ENCODE measurements at regions not wholly inside any gene's neighbourhood (a gene's known extent, or its start where the extent isn't known, plus 50 kb on each side); places are given as distances from the start of the nearest gene placed in this dataset.
"Not testable (repeated sequence)": the region's sequence is repeated elsewhere in the genome, so short reads cannot be mapped to it uniquely, and the experiment has no call there.

DNA sequence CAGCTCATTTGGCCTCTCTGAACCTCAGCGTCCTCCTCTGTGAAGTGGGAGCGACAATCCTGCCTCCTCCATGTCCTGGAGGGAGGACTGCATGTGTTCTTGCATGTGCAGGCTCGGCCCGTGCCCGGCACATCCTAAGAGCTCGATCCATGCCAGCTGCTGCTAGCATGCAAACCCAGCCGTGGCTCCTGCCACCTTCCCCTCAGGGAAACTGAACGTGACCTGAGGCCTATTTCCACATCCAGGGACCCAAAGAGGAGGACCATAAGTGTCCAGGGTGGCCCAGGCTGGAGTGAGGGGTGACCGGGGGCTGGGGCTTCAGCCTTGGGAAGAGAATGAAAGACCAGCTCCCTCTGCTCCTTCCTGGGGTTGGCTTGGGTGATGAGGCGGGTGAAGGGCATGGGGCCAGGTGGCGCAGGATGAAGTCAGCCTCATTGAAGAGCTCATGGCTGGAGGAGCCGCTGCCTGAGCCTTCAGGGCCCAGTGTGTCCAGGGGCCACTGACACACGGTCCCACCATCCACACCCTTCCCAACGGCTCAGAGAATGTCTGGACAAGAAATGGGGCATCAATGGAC lies 115.7 kb upstream of the AKAP13 start:
- not testable (repeated sequence) for DNase-seq (ENCODE audit: low read depth)

DNA sequence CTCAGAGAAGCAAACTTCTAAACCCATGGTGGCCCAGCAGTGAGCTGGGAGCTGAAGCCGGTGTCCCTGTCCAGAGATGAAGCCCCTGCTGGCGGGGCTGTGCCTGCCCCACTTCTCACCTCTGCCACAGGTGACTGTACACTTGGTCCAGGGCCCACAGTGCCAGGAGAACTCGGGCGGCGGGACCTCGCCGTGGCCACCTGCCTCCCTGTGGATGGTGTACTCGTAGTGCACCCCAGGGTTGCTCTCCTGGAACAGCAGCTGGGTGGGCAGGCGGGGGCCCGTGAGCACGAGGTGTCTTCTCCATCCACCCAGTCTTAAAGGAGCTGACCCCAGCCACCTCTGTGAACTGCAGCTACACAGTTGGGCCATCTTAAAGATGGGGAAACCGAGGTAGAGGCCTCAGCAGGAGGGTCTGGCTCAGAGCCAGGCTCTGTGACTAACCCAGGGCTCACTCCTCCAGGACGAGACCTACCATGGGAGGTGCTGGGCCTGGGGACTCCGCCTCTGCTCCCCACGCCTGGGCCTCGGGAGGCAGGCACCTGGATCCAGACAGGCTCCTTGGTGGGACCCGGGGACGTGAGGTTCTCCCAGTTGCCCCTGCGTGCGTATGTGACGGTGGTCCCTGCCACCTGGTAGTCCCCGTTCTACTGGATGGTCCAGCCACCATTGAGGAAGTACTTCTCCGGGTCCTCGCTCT lies 113.1 kb upstream of the AKAP13 start:
- DNase-seq (ENCODE audit: low read depth) = not testable (repeated sequence)

DNA sequence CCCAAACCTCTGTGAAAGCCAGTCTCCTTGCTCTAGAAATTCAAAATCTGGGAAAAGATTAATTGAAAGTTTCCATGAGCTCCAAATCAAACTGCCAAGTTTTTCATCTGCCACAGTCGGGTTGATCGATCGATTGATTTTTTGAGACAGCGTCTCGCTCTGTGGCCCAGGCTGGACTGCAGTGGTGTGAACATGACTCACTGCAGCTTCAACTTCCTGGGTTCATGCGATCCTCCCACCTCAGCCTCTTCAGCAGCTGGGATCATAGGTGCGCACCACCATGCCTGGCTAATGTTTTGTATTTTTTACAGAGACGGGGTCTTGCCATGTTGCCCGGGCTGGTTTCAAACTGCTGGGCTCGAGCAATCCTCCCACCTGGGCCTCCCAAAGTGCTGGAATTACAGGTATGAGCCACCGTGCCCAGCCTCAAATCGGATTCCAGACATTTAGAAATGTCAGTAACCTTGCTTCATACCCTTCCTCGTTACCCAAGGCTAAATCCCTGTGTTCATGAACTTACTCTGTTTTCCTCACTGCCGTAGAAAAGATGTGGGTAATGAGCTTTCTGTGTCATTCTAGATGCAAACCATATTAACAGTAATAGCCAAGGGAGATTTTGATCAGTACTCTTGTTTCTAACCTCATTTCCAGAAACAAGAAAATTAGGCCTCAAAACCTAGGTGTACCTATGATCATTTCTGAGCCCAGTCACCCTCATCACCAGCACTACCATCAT lies 105.9 kb upstream of the AKAP13 start:
- no peak for DNase-seq (ENCODE audit: low read depth)

- no peak for DNase-seq (ENCODE audit: low read depth)
Observed at GRCh38 chr15:85276508-85276907, 103.9 kb upstream of the AKAP13 start.

GRCh38 chr15:85276921-85277320 lies 103.5 kb upstream of the AKAP13 start:
- DNase-seq (ENCODE audit: low read depth) = no peak

DNA sequence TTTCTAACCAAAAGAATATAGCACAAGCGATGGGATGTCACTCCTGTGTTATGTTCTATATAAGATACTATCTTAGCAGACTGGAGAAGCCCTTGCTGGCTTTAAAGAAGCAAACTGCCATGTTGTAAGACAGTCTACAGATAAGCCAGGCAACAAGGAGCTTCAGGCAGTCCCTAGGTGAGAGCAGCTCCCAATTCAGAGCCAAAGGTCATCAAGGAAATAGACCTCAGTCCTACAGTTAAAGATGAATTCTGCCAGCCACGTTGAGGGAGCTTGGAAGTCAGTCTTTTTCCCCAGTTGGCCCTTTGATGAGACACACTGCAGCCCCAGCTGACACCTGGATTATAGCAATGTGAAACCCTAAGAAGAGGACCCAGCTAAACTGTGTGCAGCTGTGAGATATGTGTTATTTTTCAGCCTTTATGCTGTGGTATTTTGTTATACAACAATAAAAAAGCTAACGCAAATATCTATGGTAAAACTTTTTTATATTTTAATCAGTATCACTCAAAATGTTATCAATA lies 102.5 kb upstream of the AKAP13 start:
- no peak for DNase-seq (ENCODE audit: low read depth)

DNA sequence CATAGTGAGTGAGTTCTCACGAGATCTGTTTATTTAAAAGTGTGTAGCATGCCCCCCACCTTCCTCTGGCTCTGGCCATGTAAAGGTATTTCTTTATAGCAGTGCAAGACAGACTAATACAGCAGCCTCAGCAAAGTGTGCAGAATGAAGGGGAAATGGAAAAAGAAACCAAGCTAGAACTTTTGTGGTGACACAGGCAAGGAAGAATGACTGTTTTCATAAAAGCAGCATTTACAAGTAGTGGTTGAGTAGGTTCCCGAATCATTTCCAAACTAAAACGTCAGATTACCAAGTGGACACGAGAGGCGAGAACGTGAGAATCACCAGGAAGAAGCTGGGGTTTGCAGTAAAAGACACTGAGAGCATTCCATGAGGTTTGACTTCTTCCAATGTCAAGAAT lies 100.2 kb upstream of the AKAP13 start:
- no peak for DNase-seq (ENCODE audit: low read depth)

DNA sequence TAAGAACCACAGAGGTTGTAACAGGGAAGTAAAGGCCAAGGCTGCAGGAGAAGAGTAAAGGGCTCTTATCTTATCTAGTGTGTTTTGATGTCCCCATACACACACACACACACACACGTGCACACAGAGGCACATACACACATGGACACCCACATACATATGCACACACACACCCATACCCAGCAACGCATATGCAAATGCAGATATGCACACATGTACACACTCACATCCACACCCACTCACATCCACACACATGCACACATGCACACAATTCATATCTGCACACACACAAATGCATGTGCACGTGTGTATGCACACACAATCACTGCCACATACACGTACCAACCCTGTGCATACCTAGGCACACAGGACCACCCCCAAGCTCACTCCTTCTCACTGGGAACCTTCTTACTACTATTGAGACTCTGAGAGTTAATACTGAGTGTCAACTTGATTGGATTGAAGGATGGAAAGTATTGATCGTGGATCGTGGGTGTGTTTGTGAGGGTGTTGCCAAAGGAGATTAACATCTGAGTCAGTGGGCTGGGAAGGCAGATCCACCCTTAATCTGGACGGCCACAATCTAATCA lies 99.0 kb upstream of the AKAP13 start:
- no peak for DNase-seq (ENCODE audit: low read depth)

- peak; percentile 85 for DNase-seq (ENCODE audit: low read depth)
Observed at GRCh38 chr15:85282504-85283115, 97.8 kb upstream of the AKAP13 start.

DNA sequence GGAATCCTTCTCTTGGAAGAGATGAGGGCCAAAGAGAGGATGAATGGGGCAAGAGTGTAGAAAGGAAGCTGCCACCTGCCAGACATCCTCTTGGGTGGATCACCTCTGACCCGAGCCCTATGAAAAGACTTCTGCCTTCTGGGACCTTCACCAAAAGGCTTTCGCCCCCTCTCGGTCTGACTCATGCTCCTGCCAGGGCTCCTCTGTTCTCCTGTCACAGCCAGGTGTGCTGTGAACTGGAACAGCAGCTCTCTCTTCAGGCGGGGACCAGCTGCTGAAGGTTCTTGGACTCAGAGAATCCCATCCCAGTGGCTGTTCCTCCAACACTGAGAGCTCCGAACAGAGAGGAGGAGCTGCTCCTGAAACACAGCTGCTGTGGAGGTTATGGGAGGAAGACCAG lies 96.6 kb upstream of the AKAP13 start:
- DNase-seq (ENCODE audit: low read depth) = not testable (repeated sequence)

DNA sequence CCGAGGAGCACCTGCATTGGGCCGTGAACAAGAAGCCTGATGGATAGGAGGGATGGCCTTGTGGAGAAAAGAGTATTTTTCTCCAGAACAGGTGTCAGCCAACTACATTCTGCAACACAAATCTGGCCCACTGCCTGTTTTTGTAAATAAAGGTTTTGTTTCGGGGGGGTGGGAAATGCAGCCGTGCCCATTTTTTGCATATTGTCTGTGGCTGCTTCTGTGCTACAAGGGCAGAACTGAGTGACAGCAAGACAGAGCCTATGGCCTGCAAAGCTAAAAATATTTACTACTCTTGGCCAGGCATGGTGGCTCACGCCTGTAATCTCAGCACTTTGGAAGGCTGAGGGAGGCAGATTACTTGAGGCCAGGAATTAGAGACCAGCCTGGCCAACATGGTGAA lies 95.9 kb upstream of the AKAP13 start:
- DNase-seq (ENCODE audit: low read depth) = no peak

DNA sequence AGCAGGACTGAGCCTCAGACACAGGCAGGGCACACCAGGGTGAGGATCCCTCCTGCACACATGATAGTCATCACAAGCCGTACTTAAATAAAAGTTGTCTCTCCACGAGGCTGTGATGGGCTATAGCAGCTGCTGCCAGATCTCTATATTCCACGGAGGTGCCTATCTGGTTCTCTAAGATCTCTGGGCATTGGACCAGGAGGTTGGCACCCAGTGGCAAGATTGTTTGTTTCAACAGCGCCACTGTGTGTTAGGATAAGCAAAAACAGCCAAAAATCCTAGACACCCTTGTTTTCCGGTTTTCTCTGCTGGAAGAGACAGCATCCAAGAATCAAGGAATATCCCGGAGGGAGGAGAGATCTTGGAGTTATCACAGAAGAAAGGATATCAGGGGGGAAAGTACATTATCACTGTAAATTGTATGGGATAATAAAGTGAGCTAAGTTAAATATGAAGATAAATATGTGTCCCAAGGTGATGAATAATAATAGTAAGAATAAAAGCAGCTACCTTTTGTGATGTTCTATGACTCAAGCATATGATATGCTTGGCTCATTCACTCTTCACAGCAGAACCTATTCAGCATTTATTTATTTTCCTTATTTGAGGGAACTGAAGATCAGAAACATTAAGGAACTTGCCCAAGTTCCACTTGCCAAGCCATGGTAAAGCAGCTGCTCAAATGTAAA lies 90.6 kb upstream of the AKAP13 start:
- peak; percentile 66 for DNase-seq (ENCODE audit: low read depth)

DNA sequence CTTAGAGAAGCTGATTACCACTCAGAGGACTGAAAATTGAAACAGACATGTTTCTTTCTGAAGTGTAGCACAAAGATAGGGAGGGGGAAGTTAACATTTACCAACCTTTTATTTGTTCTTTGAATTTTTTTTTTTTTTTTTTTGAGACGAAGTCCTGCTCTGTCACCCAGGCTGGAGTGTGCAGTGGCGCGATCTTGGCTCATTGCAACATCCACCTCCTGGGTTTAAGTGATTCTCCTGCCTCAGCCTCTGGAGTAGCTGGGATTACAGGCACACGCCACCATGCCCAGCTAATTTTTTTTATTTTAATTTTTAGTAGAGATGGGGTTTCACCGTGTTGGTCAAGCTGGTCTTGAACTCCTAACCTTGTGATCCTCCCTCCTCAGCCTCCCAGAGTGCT lies 87.8 kb upstream of the AKAP13 start:
- DNase-seq (ENCODE audit: low read depth) = not testable (repeated sequence)

GRCh38 chr15:85296615-85297402 lies 83.6 kb upstream of the AKAP13 start:
- DNase-seq (ENCODE audit: low read depth) = peak; percentile 82

DNA sequence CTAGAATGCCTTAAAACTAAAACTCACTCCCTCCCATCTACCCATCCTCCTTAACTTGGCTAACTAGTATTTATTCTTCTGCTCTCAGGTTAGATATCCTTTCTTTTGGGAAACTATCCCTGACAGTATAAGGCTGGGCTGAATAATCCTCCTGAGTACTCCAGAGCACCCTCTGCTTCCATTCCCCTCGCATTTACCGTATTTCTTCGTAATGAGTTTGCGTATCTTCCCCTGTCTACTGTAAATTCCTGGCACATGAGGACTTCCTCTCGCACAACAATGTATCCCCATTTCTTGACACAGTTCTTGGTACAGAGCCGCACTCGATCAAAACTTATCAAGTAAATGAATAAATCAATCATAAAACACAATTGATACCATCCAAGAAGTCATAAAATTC lies 82.9 kb upstream of the AKAP13 start:
- no peak for DNase-seq (ENCODE audit: low read depth)

GRCh38 chr15:85298366-85298765 lies 82.0 kb upstream of the AKAP13 start:
- DNase-seq (ENCODE audit: low read depth) = no peak

DNA sequence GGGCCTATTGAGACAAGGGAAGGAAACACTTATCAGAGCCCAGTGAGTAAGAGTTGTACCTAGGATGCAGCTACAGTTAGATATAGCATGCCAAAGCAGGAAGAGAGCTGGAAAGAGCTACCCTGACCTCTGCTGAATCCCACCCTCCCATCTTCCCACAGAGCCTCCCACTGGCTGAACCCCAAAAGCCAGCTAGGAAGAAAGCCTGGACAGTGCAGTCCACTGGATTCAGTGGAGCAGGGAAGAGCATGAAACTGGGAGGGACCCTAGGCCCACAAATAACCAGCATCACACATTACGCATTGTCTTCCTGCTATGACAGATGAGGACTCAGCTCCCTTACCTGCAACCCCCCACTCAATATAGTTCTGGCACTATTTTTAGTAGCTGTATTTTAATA lies 81.5 kb upstream of the AKAP13 start:
- DNase-seq (ENCODE audit: low read depth) = no peak

DNA sequence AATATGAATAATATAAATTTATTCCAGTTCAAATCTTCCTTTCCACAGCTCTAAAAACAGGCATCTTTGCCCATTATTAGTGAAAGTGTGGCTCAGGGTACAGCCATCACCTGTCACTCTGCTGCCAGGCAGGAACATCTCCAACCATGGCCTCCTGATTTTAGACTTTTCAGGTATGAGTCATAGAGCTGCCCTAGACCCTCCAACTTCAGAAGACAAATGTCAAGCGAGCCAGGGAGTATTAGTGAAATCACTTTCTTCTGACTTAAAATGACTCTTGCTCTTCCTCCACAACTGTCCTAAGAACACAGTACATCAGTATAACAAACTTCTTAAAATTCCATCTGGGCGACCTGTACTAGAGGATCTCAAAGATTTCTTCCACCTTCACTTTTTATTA lies 78.1 kb upstream of the AKAP13 start:
- no peak for DNase-seq (ENCODE audit: low read depth)

DNA sequence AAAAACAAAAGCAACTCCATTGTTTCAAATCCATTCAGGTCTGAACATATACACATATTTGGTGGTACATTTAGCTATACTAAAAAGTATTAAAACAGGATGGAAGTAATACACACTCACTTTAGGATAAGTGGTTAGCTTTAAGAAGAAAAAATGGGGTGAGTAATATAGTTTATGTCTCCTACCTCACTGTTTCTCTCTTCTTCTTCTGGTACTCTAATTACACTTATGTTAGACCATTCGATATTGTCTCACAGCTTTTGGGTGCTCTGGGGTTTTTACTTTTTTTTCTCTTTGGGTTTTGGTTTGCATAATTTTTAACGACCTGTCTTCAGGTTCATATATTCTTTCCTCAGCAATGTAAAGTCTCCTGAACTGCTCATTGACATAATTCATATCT lies 75.4 kb upstream of the AKAP13 start:
- DNase-seq (ENCODE audit: low read depth) = no peak

GRCh38 chr15:85306946-85307686 lies 73.3 kb upstream of the AKAP13 start:
- DNase-seq (ENCODE audit: low read depth) = no peak

All from ELR (cell line).